ENCODE measurements at regions not wholly inside any gene's neighbourhood (a gene's known extent, or its start where the extent isn't known, plus 50 kb on each side); places are given as distances from the start of the nearest gene placed in this dataset.

GRCh38 chr6:167588181-167588919 lies 238.4 kb upstream of the AFDN start:
- DNase-seq = no peak

GRCh38 chr6:167588920-167589614 lies 237.6 kb upstream of the AFDN start:
- no peak for DNase-seq

- no peak for DNase-seq
These were observed 237.1 kb upstream of the AFDN start for GRCh38 chr6:167589615-167589940.

GRCh38 chr6:167590193-167590592 lies 236.5 kb upstream of the AFDN start:
- DNase-seq = no peak
